Esophagus squamous epithelium (tissue), 5 donors: ENCODE measurements at regions not wholly inside any gene's neighbourhood (a gene's known extent, or its start where the extent isn't known, plus 50 kb on each side); places are given as distances from the start of the nearest gene placed in this dataset.

Source experiments
- DNase-seq: peaks from one replicate; lab custom pipeline; 2025; lab: John Stamatoyannopoulos, UW
- H3K27ac ChIP-seq, 4 donors: fragments of 200-600 bp; sonication (generic); one replicate each; pipeline ENCODE4 v1.5.1; 2016 to 2019; ENCODE audit warnings: mild to moderate bottlenecking in 1 of 4
- H3K27me3 ChIP-seq, 4 donors: fragments of 200-600 bp; sonication (generic); 1 replicate in 3 of 4; 2 replicates in 1 of 4; pipeline versions ENCODE4 v1.5.1 to v1.6.0; 2017 to 2021; ENCODE audit warnings: antibody characterized with exemption in 1 of 4
- H3K36me3 ChIP-seq, 3 donors: fragments of 200-600 bp; sonication (generic); one replicate each; pipeline ENCODE4 v1.5.1; 2016 to 2019
- H3K4me1 ChIP-seq, 3 donors: fragments of 200-600 bp; sonication (generic); one replicate each; pipeline ENCODE4 v1.5.1; 2017 to 2019
- H3K4me3 ChIP-seq, 4 donors: fragments of 200-600 bp; sonication (generic); 1 replicate in 3 of 4; 2 replicates in 1 of 4; pipeline ENCODE4 v1.5.1; 2016 to 2019; ENCODE audit warnings: mild to moderate bottlenecking in 2 of 4, moderate library complexity in 1 of 4
- H3K9me3 ChIP-seq, 3 donors: fragments of 200-600 bp; sonication (generic); one replicate each; pipeline ENCODE4 v1.5.1; 2016 to 2019
- POLR2A ChIP-seq, 4 donors: fragments of 450-650 bp; IDR thresholded peaks; one replicate each; pipeline ENCODE4 v1.6.1; 2017; ENCODE audit warnings: antibody characterized with exemption in 4 of 4, mild to moderate bottlenecking in 4 of 4, moderate library complexity in 3 of 4
- WGBS, 2 donors: methylation state at CpG; one replicate each; pipeline ENCODE4 v1.1.5; 2018; 5-methylcytosine and 5-hydroxymethylcytosine counted together
- intact Hi-C: fragments of 100-400 bp; cut with DNase I; formaldehyde crosslinking; loops from one replicate; pipeline ENCODE4 v1.15.0; 2022
- TF ChIP-seq, protein P1 (sequence below), 6 experiments: fragments of 450-650 bp in 4 of 6; fragments of 200-600 bp in 2 of 6; sonication (generic) in 2 of 6; IDR thresholded peaks; one replicate each; pipeline ENCODE4 v1.5.1; 2016 to 2019; ENCODE audit warnings: antibody characterized with exemption in 6 of 6, mild to moderate bottlenecking in 4 of 6, moderate library complexity in 4 of 6
- donor health status: DM: yes; HTN: yes; CAD: no.

DNA sequence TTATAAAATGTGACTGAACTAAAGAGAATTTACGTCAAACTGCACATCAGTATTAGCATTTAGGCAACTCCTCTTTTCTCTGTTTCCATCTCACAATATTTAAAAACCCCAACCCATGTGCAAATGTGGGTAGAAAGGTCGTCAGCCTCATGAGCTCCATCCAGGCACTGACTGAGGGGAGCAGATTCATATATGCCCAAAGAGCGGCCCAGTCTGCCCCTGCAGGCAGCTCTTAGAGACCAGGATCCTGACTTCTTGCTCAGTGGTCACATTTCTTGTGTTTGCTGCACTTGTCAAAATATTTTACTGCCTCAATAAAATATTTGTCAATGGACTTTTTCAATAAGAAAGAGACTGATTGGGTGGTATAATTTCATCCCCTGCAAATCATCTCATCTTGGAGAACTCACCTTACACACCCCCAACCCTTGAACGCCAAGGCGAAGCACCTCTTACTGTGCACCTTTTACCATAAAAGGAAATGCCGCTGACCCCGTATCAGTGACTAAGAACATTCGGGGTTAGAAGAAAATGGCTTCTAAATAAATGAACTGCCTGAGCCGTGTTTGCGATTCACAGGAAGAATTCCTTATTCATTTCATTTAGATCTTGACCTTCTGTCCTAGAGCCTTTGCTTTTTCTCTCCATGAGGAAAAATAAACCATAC, 418.8 kb downstream of the BCL11B start:
- no peaks in the 10 kb centered on the region for H3K36me3 ChIP-seq
- no peaks in the 10 kb centered on the region for H3K9me3 ChIP-seq
- H3K27me3 ChIP-seq = peaks cover 0 to 5% (median 0%) of the 10 kb centered on the region in 4 donors
- WGBS, 2 donors = 77 to 79% methylated on average over 10 of the region's 10 CpGs
- no peak overlapping the region for H3K27ac ChIP-seq
- intact Hi-C loops = no loop called here
- no peaks in the 10 kb centered on the region for H3K4me1 ChIP-seq
- TF ChIP-seq POLR2A (IDR thresholded peaks at IDR 0.05) = no peak
- TF ChIP-seq, protein P1, sequence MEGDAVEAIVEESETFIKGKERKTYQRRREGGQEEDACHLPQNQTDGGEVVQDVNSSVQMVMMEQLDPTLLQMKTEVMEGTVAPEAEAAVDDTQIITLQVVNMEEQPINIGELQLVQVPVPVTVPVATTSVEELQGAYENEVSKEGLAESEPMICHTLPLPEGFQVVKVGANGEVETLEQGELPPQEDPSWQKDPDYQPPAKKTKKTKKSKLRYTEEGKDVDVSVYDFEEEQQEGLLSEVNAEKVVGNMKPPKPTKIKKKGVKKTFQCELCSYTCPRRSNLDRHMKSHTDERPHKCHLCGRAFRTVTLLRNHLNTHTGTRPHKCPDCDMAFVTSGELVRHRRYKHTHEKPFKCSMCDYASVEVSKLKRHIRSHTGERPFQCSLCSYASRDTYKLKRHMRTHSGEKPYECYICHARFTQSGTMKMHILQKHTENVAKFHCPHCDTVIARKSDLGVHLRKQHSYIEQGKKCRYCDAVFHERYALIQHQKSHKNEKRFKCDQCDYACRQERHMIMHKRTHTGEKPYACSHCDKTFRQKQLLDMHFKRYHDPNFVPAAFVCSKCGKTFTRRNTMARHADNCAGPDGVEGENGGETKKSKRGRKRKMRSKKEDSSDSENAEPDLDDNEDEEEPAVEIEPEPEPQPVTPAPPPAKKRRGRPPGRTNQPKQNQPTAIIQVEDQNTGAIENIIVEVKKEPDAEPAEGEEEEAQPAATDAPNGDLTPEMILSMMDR (IDR thresholded peaks at IDR 0.05) = no peak
- no peak overlapping the region for H3K4me3 ChIP-seq
- no peak for DNase-seq

DNA sequence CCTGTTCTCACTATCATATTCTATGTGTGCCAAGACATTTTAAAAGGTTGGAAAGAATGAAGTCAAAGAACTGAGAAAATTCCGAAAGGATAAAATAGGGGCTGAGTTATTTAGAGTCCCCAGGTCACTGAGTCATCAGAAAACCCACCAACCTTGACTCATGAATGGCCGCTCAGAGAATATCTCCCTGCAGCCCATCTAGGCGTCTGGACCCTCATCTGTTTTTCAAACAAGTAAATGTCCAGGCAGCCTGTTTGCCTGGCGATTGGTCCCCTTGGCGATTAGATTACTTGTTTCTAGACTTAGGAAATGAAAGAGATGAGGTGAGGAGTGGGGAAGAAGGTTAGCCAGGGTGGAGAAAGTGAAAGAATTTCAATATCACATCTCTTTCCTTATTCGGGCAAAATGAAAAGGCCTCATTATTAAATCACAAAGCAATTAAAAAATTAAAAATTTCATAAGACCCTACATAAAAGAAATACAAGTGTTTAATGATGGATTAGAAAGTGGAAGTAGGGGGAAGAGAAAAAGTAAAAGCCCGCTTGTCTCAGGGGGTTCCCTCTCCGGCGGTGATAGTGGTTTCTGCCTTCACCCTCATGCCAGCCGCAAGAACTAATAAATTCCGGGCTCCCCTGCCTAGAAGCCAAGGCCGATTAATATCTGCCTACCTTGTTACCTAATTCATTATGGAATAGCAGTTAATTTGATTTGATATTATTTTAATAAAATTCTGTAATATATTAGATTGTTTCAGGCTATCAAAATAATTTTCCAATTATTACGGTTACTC, 415.9 kb downstream of the BCL11B start:
- Histone ChIP-seq H3K36me3 (no peaks in the 10 kb centered on the region), H3K27me3 (peaks cover 0 to 13% (median 0%) of the 10 kb centered on the region in 4 donors), H3K27ac (no peak overlapping the region), H3K4me3 (no peak overlapping the region), H3K4me1 (no peaks in the 10 kb centered on the region), H3K9me3 (no peaks in the 10 kb centered on the region)
- no peak for DNase-seq
- intact Hi-C loops = no loop called here
- 86 to 90% methylated on average over 13 of the region's 13 CpGs for whole genome bisulfite sequencing, 2 donors
- TF ChIP-seq POLR2A (IDR thresholded peaks at IDR 0.05) = no peak
- TF ChIP-seq, protein P1 (IDR thresholded peaks at IDR 0.05) = no peak

DNA sequence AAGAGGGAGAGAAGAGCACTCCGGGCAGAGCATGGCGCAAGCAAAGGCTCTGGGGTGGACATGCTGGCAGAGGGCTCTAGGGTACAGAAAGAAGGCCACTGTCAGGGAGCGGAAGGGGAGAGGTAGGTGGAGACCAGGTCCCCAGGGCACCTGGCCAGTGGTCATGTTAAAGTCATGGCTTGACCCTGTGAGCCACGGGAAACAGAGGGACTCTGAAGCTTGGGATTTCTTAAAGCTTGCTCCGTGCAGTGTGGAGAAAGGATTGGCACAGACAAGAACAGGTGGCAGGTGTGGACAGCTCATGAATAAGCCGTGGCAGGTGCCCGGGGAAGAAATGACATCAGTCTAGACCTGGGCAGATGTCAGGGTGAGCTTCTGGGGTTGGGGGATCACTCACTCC, 413.8 kb downstream of the BCL11B start:
- no peaks in the 10 kb centered on the region for H3K4me1 ChIP-seq

DNA sequence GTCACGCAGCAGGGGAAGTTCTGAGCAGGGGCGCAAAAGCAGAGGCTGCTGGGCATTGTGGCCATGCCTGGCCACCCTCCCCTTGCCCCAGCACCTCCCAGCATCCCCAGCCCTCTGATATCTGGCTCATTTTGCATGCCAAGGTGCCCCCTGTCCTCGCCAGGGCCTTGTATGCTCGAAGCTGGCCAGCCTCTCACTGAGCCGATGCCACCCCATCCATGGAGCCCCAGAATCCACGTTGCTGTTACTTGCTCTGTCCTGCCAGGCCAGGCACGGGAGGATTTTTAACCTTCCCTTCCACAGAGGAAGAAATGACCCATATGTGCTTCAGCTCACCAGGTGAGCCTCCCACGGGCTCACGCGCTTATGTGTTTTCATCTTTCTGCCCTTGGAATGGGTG, 413.4 kb downstream of the BCL11B start:
- intact Hi-C loops = no loop called here
- DNase-seq = no peak
- TF ChIP-seq, protein P1 (IDR thresholded peaks at IDR 0.05) = no peak
- TF ChIP-seq POLR2A (IDR thresholded peaks at IDR 0.05) = no peak
- H3K27ac ChIP-seq = no peak overlapping the region
- 74 to 82% methylated on average over 6 to 7 of the region's 10 CpGs for WGBS, 2 donors
- H3K27me3 ChIP-seq = peaks cover 0 to 13% (median 0%) of the 10 kb centered on the region in 4 donors
- no peak overlapping the region for H3K4me3 ChIP-seq
- no peaks in the 10 kb centered on the region for H3K4me1 ChIP-seq
- no peaks in the 10 kb centered on the region for H3K36me3 ChIP-seq
- H3K9me3 ChIP-seq = no peaks in the 10 kb centered on the region

More for the DNA sequence above, 413.8 kb downstream of the BCL11B start:
- intact Hi-C loops = no loop called here
- H3K27me3 ChIP-seq = peaks cover 0 to 13% (median 0%) of the 10 kb centered on the region in 4 donors
- no peaks in the 10 kb centered on the region for H3K36me3 ChIP-seq
- H3K27ac ChIP-seq = no peak overlapping the region
- no peak for TF ChIP-seq POLR2A (IDR thresholded peaks at IDR 0.05)
- TF ChIP-seq, protein P1 (IDR thresholded peaks at IDR 0.05) = no peak
- H3K9me3 ChIP-seq = no peaks in the 10 kb centered on the region
- 80 to 82% methylated on average over 6 to 7 of the region's 7 CpGs for WGBS, 2 donors
- DNase-seq = no peak
- no peak overlapping the region for H3K4me3 ChIP-seq

DNA sequence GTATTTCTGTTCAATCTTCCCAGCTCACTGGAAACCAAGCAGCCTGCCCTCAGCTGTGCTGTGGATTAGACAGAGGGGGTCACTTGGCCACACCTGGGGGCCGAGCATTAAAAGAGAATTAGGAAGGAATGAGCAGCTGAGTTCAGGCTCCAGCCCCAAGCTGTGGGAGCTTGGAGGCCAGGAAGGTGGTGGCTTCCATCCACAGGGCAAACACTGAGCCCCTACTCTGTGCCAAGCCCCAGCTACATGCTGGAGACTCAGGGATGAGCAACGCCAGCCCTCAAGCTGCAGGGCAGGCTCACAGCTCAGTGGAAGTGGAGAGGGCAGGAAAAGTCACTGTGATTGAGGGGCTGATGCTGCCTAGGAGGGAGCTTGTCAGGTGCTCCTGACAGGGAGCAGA, 412.7 kb downstream of the BCL11B start:
- no peak overlapping the region for H3K27ac ChIP-seq
- WGBS, 2 donors = 75% methylated on average over 2 of the region's 2 CpGs; no CpG with 5 or more reads in 1 of the 2 donors
- no peaks in the 10 kb centered on the region for H3K4me1 ChIP-seq
- intact Hi-C loops = no loop called here
- peaks cover 0 to 13% (median 0%) of the 10 kb centered on the region in 4 donors for H3K27me3 ChIP-seq
- no peaks in the 10 kb centered on the region for H3K36me3 ChIP-seq
- no peaks in the 10 kb centered on the region for H3K9me3 ChIP-seq
- no peak overlapping the region for H3K4me3 ChIP-seq
- no peak for TF ChIP-seq POLR2A (IDR thresholded peaks at IDR 0.05)
- TF ChIP-seq, protein P1 (IDR thresholded peaks at IDR 0.05) = no peak
- no peak for DNase-seq
